ENCODE measurements at regions not wholly inside any gene's neighbourhood (a gene's known extent, or its start where the extent isn't known, plus 50 kb on each side); places are given as distances from the start of the nearest gene placed in this dataset.

DNA sequence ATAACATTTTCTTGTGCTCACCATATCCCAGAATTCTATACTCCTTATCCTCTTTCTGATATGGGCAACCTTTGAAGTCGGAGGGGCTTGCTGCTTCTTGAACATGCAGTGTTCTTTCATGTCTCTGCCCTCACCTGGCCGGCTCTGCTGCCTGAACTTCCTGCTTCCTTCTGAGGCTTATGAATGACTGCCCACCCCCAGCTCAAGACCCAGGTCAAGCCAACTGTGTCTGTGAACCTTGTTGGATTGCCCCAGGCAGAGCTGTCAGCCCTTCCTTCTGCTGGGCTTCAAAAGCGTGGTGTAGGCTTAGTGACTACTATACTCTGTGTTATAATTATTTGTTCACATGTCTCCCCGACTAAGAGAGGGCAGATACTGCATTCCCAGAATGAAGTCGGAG lies 506.5 kb downstream of the HS3ST4 start:
- Histone ChIP-seq H3K4me3 (ENCODE audit: low read depth, low read length) (no peak overlapping the region), H3K27me3 (ENCODE audit: control insufficient read depth, insufficient read depth, low read length) (no peaks in the 10 kb centered on the region), H3K36me3 (ENCODE audit: control insufficient read depth, insufficient read depth, low read length) (no peaks in the 10 kb centered on the region)
- TF ChIP-seq, protein P1, sequence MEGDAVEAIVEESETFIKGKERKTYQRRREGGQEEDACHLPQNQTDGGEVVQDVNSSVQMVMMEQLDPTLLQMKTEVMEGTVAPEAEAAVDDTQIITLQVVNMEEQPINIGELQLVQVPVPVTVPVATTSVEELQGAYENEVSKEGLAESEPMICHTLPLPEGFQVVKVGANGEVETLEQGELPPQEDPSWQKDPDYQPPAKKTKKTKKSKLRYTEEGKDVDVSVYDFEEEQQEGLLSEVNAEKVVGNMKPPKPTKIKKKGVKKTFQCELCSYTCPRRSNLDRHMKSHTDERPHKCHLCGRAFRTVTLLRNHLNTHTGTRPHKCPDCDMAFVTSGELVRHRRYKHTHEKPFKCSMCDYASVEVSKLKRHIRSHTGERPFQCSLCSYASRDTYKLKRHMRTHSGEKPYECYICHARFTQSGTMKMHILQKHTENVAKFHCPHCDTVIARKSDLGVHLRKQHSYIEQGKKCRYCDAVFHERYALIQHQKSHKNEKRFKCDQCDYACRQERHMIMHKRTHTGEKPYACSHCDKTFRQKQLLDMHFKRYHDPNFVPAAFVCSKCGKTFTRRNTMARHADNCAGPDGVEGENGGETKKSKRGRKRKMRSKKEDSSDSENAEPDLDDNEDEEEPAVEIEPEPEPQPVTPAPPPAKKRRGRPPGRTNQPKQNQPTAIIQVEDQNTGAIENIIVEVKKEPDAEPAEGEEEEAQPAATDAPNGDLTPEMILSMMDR (IDR thresholded peaks at IDR 0.05; ENCODE audit: insufficient read depth, low read length, poor library complexity, severe bottlenecking): no peak
- DNase-seq (ENCODE audit: low read depth): no peak

DNA sequence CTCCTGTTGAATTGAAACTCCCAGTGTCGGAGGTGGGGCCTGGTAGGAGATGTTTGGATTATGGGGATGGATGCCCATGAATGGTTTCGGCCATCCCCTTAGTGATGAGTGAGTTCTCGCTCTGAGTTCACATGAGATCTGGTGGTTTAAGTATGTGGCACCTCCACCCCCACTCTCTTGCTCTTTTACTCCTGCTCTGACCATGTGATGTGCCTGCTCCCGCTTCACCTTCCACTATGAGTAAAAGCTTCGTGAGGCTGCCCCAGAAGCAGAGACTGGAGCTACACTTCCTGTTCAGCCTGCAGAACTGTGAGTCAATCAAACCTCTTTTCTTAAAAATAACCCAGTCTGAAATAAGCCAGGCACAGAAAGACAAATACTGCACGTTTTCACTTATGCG lies 512.4 kb downstream of the HS3ST4 start:
- no peaks in the 10 kb centered on the region for H3K36me3 ChIP-seq (ENCODE audit: control insufficient read depth, insufficient read depth, low read length)
- TF ChIP-seq, protein P1 (IDR thresholded peaks at IDR 0.05; ENCODE audit: insufficient read depth, low read length, poor library complexity, severe bottlenecking): no peak
- no peak for DNase-seq (ENCODE audit: low read depth)
- H3K4me3 ChIP-seq (ENCODE audit: low read depth, low read length): no peak overlapping the region
- H3K27me3 ChIP-seq (ENCODE audit: control insufficient read depth, insufficient read depth, low read length): no peaks in the 10 kb centered on the region

DNA sequence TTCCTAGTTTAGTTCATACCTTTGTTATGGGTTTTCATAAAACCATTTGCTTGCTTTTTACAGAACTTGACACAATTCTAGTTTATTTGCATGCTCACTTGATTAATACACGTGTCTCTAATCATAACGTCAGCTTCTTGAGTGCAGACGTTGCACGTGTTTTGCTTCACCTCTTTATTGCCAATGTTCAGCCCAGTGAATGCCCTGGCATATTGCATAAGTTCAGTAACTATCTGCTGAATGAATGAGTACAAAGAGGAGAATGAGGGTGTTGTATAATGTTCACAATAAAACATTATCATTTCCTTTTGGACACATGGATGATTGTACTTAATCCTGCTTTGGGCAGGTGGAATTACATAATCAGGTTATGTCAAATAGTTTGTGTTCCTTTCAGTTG lies 519.8 kb downstream of the HS3ST4 start:
- Histone ChIP-seq H3K4me3 (ENCODE audit: low read depth, low read length) (no peak overlapping the region), H3K36me3 (ENCODE audit: control insufficient read depth, insufficient read depth, low read length) (no peaks in the 10 kb centered on the region), H3K27me3 (ENCODE audit: control insufficient read depth, insufficient read depth, low read length) (no peaks in the 10 kb centered on the region)
- TF ChIP-seq, protein P1 (IDR thresholded peaks at IDR 0.05; ENCODE audit: insufficient read depth, low read length, poor library complexity, severe bottlenecking): no peak
- no peak for DNase-seq (ENCODE audit: low read depth)

DNA sequence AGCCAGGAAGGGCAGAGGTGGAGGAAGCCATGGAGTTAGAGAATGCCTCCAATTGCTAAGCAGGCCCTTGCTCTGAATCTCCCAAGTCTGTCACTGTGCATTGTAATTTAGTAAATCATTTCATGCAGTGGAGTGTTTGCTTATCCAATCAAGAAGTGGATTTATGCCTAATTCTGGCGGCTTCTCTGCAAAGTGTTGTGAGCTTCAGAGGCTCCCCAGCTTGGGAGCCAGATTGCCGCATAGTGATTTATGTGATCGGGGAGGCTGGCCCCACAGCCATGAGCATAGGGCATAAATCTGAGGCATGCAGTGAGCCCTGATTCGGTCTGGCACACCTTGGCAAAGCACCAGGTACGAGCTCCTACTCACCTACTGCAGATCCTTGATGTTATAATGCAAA lies 520.8 kb downstream of the HS3ST4 start:
- no peaks in the 10 kb centered on the region for H3K27me3 ChIP-seq (ENCODE audit: control insufficient read depth, insufficient read depth, low read length)
- no peak overlapping the region for H3K4me3 ChIP-seq (ENCODE audit: low read depth, low read length)
- TF ChIP-seq, protein P1 (IDR thresholded peaks at IDR 0.05; ENCODE audit: insufficient read depth, low read length, poor library complexity, severe bottlenecking): no peak
- no peak for DNase-seq (ENCODE audit: low read depth)
- no peaks in the 10 kb centered on the region for H3K36me3 ChIP-seq (ENCODE audit: control insufficient read depth, insufficient read depth, low read length)

DNA sequence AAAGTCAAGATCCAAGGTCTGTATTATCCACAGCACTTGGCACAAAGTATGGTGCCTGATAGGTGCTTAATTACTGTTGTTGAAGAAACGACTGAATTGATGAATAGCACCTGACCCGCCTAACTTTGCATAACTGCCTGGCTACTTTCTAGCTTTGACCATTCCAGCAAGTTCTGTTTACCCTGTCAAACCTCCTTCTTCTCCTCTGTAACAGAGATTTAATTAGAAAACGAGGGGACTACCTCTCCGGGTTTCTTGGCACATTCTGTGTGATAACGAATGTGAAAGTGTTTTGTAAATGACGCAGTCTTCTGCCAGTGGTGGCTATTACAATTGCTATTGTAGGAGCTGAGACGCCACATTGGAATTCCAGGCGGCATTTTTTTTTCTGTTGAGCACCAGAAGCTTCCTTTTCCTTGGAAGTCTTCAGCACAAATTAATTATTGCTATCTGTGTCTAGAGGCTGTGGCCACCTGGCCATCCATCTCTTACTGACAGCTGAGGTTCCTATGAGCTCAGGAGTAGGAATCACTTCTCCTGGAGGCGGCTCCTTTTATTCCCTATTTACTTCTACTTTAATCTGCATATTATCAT lies 522.9 kb downstream of the HS3ST4 start:
- no peaks in the 10 kb centered on the region for H3K27me3 ChIP-seq (ENCODE audit: control insufficient read depth, insufficient read depth, low read length)
- TF ChIP-seq, protein P1 (IDR thresholded peaks at IDR 0.05; ENCODE audit: insufficient read depth, low read length, poor library complexity, severe bottlenecking): no peak
- no peaks in the 10 kb centered on the region for H3K36me3 ChIP-seq (ENCODE audit: control insufficient read depth, insufficient read depth, low read length)
- DNase-seq (ENCODE audit: low read depth): no peak
- no peak overlapping the region for H3K4me3 ChIP-seq (ENCODE audit: low read depth, low read length)

DNA sequence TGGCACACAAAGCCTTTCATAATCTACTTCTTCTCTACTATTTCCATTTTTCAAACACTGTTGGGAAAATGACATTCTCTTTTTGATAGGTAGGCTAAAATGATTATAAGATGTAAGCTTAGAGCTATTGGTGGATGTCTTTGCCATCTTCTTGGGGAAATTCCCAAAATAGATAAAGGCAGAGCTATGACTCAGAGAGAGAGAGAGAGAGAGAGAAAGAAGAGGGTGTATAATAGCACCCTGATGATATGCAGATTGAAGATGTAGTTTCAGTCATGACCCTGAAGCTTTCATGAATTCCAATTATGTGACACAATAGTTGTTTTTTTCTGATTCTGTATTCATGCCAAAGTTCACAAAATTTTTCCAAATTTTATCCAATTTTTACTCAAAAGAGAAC lies 529.1 kb downstream of the HS3ST4 start:
- Histone ChIP-seq H3K4me3 (ENCODE audit: low read depth, low read length) (no peak overlapping the region), H3K27me3 (ENCODE audit: control insufficient read depth, insufficient read depth, low read length) (no peaks in the 10 kb centered on the region), H3K36me3 (ENCODE audit: control insufficient read depth, insufficient read depth, low read length) (no peaks in the 10 kb centered on the region)
- TF ChIP-seq, protein P1 (IDR thresholded peaks at IDR 0.05; ENCODE audit: insufficient read depth, low read length, poor library complexity, severe bottlenecking): no peak
- DNase-seq (ENCODE audit: low read depth): no peak
